ENCODE measurements at regions not wholly inside any gene's neighbourhood (a gene's known extent, or its start where the extent isn't known, plus 50 kb on each side); places are given as distances from the start of the nearest gene placed in this dataset.

GRCh38 chr2:51581636-51582267 lies 549.8 kb upstream of the NRXN1 start:
- Histone ChIP-seq H3K9me3 (ENCODE audit: control insufficient read depth, low read length) (no peaks in the 10 kb centered on the region), H2AFZ (no peak overlapping the region), H3K4me2 (ENCODE audit: low read length) (no peak overlapping the region), H3K27ac (no peak overlapping the region), H3K36me3 (ENCODE audit: control insufficient read depth, insufficient read depth, low read length) (no peaks in the 10 kb centered on the region), H3K79me2 (no peaks in the 10 kb centered on the region), H3K27me3 (ENCODE audit: control insufficient read depth, insufficient read depth, low read length) (no peaks in the 10 kb centered on the region), H3K9ac (no peak overlapping the region), H3K4me3 (ENCODE audit: low read depth, low read length) (no peak overlapping the region), H3K4me1 (no peaks in the 10 kb centered on the region)
- no peak for TF ChIP-seq CTCF (IDR thresholded peaks at IDR 0.05)

- Histone ChIP-seq H3K4me2 (ENCODE audit: low read length) (no peak overlapping the region), H3K79me2 (no peaks in the 10 kb centered on the region), H3K4me3 (ENCODE audit: low read depth, low read length) (no peak overlapping the region), H3K27ac (no peak overlapping the region), H3K9me3 (ENCODE audit: control insufficient read depth, low read length) (no peaks in the 10 kb centered on the region), H3K4me1 (no peaks in the 10 kb centered on the region), H3K36me3 (ENCODE audit: control insufficient read depth, insufficient read depth, low read length) (no peaks in the 10 kb centered on the region), H3K9ac (no peak overlapping the region), H3K27me3 (ENCODE audit: control insufficient read depth, insufficient read depth, low read length) (no peaks in the 10 kb centered on the region), H2AFZ (no peak overlapping the region)
- no peak for TF ChIP-seq CTCF (IDR thresholded peaks at IDR 0.05)
Measured at GRCh38 chr2:51579412-51579811, 547.5 kb upstream of the NRXN1 start.

- Histone ChIP-seq H3K4me2 (ENCODE audit: low read length) (no peak overlapping the region), H3K27ac (no peak overlapping the region), H3K27me3 (ENCODE audit: control insufficient read depth, insufficient read depth, low read length) (no peaks in the 10 kb centered on the region), H3K4me1 (no peaks in the 10 kb centered on the region), H3K4me3 (ENCODE audit: low read depth, low read length) (no peak overlapping the region), H2AFZ (no peak overlapping the region), H3K36me3 (ENCODE audit: control insufficient read depth, insufficient read depth, low read length) (no peaks in the 10 kb centered on the region), H3K79me2 (no peaks in the 10 kb centered on the region), H3K9me3 (ENCODE audit: control insufficient read depth, low read length) (no peaks in the 10 kb centered on the region), H3K9ac (no peak overlapping the region)
- TF ChIP-seq CTCF (IDR thresholded peaks at IDR 0.05): no peak
Measured at GRCh38 chr2:51575181-51575580, 543.2 kb upstream of the NRXN1 start.

GRCh38 chr2:51559026-51559425 lies 527.1 kb upstream of the NRXN1 start:
- Histone ChIP-seq H3K79me2 (no peaks in the 10 kb centered on the region), H3K27me3 (ENCODE audit: control insufficient read depth, insufficient read depth, low read length) (no peaks in the 10 kb centered on the region), H3K36me3 (ENCODE audit: control insufficient read depth, insufficient read depth, low read length) (no peaks in the 10 kb centered on the region), H3K9me3 (ENCODE audit: control insufficient read depth, low read length) (no peaks in the 10 kb centered on the region), H2AFZ (no peak overlapping the region), H3K4me3 (ENCODE audit: low read depth, low read length) (no peak overlapping the region), H3K9ac (no peak overlapping the region), H3K4me1 (no peaks in the 10 kb centered on the region), H3K4me2 (ENCODE audit: low read length) (no peak overlapping the region), H3K27ac (no peak overlapping the region)
- no peak for TF ChIP-seq CTCF (IDR thresholded peaks at IDR 0.05)

DNA sequence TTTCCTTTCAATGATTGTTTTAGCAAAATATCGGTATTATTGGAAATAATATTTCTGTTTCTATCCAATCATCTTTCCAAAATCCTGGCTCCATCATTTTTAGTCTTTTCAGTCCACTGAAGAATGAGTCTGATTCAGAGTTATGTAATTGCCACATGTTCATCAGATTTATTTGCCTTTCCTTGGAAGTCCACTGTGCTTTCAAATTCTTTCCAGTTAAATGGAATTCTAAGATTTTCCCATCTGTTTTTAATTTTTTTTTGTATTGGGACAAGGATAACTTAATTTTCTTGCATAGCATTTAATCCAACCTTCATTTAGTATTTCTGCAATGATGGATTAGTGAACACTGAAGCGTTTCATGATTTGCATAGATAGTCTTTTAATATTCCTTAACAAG lies 521.5 kb upstream of the NRXN1 start:
- no peak overlapping the region for H3K4me2 ChIP-seq (ENCODE audit: low read length)
- H3K79me2 ChIP-seq: no peaks in the 10 kb centered on the region
- no peaks in the 10 kb centered on the region for H3K4me1 ChIP-seq
- no peaks in the 10 kb centered on the region for H3K9me3 ChIP-seq (ENCODE audit: control insufficient read depth, low read length)
- H3K27ac ChIP-seq: no peak overlapping the region
- TF ChIP-seq CTCF (IDR thresholded peaks at IDR 0.05): no peak
- no peaks in the 10 kb centered on the region for H3K36me3 ChIP-seq (ENCODE audit: control insufficient read depth, insufficient read depth, low read length)
- no peak overlapping the region for H3K4me3 ChIP-seq (ENCODE audit: low read depth, low read length)
- no peak overlapping the region for H3K9ac ChIP-seq
- H3K27me3 ChIP-seq (ENCODE audit: control insufficient read depth, insufficient read depth, low read length): no peaks in the 10 kb centered on the region
- H2AFZ ChIP-seq: no peak overlapping the region

All from parathyroid adenoma (tissue), 2 donors.